ENCODE measurements at regions not wholly inside any gene's neighbourhood (a gene's known extent, or its start where the extent isn't known, plus 50 kb on each side); places are given as distances from the start of the nearest gene placed in this dataset.

DNA sequence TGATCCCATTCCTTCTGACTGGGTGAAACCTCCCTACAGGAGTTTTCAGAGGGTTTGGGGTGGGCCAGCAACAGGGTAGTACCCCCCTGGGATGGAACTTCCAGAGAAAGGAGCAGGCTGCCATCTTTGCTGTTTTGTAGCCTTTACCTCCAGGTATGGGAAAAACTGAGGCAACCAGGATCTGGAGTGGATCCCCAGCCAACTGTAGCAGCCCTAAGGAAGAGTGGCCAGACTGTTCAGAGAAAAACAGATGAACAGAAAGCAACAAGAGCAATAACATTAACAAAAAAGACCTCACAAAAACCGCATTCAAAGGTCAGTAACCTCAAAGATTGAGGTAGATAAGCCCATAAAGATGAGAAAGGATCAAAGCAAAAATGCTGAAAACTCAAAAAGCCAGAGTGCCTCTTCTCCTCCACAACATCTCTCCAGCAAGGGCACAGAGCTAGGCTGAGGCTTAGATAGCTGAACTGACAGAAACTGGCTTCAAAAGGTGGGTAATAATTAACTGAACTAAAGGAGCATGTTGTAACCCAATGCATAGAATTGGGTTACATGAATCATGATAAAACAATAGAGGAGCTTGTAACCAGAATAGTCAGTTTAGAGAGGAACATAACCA lies 1288.6 kb upstream of the CNTN5 start:
- dilution Hi-C loops (cut with HindIII; ENCODE audit: low sequenced_read_pairs, unreplicated experiment) = no loop called here

More for the DNA sequence above, 1288.6 kb upstream of the CNTN5 start:
- Histone ChIP-seq H2BK5ac (ENCODE audit: low read depth, low read length, poor library complexity, severe bottlenecking) (no peak overlapping the region), H3K27me3 (ENCODE audit: control insufficient read depth, insufficient read depth, low read length) (no peaks in the 10 kb centered on the region), H3K79me1 (ENCODE audit: low read depth in 1 of 2, low read length in 2 of 2) (no peaks in the 10 kb centered on the region), H3K9me1 (ENCODE audit: insufficient read depth, low read length) (no peaks in the 10 kb centered on the region), H2AK5ac (ENCODE audit: low read depth, low read length) (no peak overlapping the region), H2AK9ac (replicated peaks; ENCODE audit: low read depth, low read length, poor library complexity) (no peak overlapping the region), H2BK120ac (ENCODE audit: low read depth, low read length) (no peak overlapping the region), H3K27ac (ENCODE audit: insufficient read depth, low read length) (no peak overlapping the region), H3K9ac (ENCODE audit: low read depth, low read length) (no peak overlapping the region), H2BK15ac (ENCODE audit: low read depth, low read length) (no peak overlapping the region), H3K4me3 (ENCODE audit: insufficient read depth, low read depth, low read length) (no peak overlapping the region), H4K8ac (ENCODE audit: low read depth in 2 of 2, low read length in 2 of 2) (no peak overlapping the region), H3K18ac (ENCODE audit: low read depth, low read length) (no peak overlapping the region), H3K36me3 (ENCODE audit: control insufficient read depth, insufficient read depth, low read length) (no peaks in the 10 kb centered on the region), H3K4me1 (ENCODE audit: control insufficient read depth, insufficient read depth, low read length) (no peaks in the 10 kb centered on the region), H3K56ac (ENCODE audit: extremely low read depth, insufficient read depth, low read length) (no peak overlapping the region), H4K91ac (ENCODE audit: insufficient read depth, low read depth, low read length) (no peak overlapping the region), H3K23ac (ENCODE audit: low read depth, low read length) (no peak overlapping the region), H3K4me2 (ENCODE audit: low read depth, low read length) (no peak overlapping the region), H3K14ac (replicated peaks; ENCODE audit: low read depth, low read length) (no peak overlapping the region), H3K9me3 (ENCODE audit: control insufficient read depth, insufficient read depth, low read length) (no peaks in the 10 kb centered on the region), H2BK20ac (ENCODE audit: low read depth, low read length) (no peak overlapping the region), H4K20me1 (ENCODE audit: insufficient read depth, low read length) (no peaks in the 10 kb centered on the region), H2AFZ (replicated peaks; ENCODE audit: low read length, poor library complexity) (no peak overlapping the region), H4K5ac (ENCODE audit: low read depth, low read length) (no peak overlapping the region), H3K4ac (ENCODE audit: low read depth, low read length) (no peak overlapping the region)
- CTCF ChIA-PET = interaction anchor here (0.7 kb wide), 1 partner anchor 12 kb away, joined by 4 read pairs; no protein-coding TSS in a partner anchor
- DNase-seq = no peak
- BruUV-seq (replicated peaks) = no TSS peak
- WGBS, 2 experiments (ENCODE audit: extremely low coverage in 2 of 2, insufficient read length in 1 of 2) = no CpG with 5 or more reads among the region's 1 CpG
- POLR2A ChIA-PET (ENCODE audit: unreplicated experiment) = no interaction called here
- intact Hi-C loops (cut with micrococcal nuclease) = no loop called here
- TF ChIP-seq CHD1 (IDR thresholded peaks at IDR 0.05; ENCODE audit: low read depth, low read length) (no peak), MAZ (IDR thresholded peaks at IDR 0.05; ENCODE audit: borderline replicate concordance, low read depth, low read length) (no peak), RAD21 (IDR thresholded peaks at IDR 0.05; ENCODE audit: low read length) (no peak), MXI1 (IDR thresholded peaks at IDR 0.05; ENCODE audit: borderline replicate concordance, low read depth, low read length) (no peak)
- TF ChIP-seq, protein P1, sequence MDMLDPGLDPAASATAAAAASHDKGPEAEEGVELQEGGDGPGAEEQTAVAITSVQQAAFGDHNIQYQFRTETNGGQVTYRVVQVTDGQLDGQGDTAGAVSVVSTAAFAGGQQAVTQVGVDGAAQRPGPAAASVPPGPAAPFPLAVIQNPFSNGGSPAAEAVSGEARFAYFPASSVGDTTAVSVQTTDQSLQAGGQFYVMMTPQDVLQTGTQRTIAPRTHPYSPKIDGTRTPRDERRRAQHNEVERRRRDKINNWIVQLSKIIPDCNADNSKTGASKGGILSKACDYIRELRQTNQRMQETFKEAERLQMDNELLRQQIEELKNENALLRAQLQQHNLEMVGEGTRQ (IDR thresholded peaks at IDR 0.05; ENCODE audit: low read depth, low read length) = no peak
- TF ChIP-seq, protein P2, sequence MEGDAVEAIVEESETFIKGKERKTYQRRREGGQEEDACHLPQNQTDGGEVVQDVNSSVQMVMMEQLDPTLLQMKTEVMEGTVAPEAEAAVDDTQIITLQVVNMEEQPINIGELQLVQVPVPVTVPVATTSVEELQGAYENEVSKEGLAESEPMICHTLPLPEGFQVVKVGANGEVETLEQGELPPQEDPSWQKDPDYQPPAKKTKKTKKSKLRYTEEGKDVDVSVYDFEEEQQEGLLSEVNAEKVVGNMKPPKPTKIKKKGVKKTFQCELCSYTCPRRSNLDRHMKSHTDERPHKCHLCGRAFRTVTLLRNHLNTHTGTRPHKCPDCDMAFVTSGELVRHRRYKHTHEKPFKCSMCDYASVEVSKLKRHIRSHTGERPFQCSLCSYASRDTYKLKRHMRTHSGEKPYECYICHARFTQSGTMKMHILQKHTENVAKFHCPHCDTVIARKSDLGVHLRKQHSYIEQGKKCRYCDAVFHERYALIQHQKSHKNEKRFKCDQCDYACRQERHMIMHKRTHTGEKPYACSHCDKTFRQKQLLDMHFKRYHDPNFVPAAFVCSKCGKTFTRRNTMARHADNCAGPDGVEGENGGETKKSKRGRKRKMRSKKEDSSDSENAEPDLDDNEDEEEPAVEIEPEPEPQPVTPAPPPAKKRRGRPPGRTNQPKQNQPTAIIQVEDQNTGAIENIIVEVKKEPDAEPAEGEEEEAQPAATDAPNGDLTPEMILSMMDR (conservative IDR thresholded peaks at IDR 0.05; ENCODE audit: low read depth, low read length) = no peak
- ATAC-seq (ENCODE audit: low read depth) = no peak
- in situ Hi-C loops (cut with MboI; ENCODE audit: low sequenced_read_pairs) = no loop called here

Measured in IMR-90 (cell line).